ENCODE measurements at regions not wholly inside any gene's neighbourhood (a gene's known extent, or its start where the extent isn't known, plus 50 kb on each side); places are given as distances from the start of the nearest gene placed in this dataset.

DNA sequence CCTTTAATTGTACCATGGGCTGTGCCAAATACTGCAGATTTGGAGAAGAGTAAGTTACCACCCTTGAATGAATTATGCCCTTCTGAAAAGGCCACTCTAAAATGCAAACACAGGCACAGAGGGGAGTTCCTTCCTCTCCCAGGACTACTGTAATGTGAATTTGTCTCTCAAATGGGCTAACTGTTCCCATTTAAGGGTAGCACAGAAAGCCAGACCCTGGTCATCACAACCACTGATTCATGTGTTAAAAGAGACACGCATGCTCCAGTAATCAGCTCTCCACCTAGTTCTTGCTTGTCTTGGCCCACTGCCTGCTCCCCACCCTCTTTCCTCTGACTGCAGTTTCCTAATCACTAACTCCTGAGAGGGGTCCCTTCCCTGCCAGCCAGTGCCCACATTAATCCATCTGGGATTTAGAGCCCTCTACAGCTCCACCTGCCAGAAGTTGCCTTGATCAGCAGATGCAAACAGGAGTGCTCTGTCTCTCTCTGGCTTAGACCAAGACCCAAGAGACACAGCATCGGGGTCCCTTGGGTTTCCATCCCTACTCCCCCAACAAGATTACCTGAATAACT, 382.4 kb downstream of the TMEM167A start:
- ATAC-seq = no peak
- intact Hi-C loops (cut with DNase I) = no loop called here

DNA sequence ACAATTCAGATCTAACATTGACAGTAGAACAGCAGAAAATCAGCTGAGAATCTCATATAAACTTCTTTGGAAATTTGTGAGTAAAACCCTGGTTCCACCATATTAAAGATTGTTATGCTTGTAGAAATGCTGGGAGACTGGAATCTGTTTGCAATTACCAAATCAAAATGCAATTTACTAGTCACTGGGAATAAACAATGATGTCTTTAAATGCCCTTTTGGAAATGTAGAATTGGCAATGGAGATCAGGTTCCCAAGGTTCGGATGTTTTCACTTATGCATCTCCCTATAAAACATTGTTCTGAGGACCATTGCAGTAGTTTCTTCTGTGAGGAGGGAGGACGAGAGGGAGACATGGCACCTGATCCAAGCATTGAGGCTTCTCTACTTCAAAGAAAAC, 384.4 kb downstream of the TMEM167A start:
- TF ChIP-seq, protein P1, sequence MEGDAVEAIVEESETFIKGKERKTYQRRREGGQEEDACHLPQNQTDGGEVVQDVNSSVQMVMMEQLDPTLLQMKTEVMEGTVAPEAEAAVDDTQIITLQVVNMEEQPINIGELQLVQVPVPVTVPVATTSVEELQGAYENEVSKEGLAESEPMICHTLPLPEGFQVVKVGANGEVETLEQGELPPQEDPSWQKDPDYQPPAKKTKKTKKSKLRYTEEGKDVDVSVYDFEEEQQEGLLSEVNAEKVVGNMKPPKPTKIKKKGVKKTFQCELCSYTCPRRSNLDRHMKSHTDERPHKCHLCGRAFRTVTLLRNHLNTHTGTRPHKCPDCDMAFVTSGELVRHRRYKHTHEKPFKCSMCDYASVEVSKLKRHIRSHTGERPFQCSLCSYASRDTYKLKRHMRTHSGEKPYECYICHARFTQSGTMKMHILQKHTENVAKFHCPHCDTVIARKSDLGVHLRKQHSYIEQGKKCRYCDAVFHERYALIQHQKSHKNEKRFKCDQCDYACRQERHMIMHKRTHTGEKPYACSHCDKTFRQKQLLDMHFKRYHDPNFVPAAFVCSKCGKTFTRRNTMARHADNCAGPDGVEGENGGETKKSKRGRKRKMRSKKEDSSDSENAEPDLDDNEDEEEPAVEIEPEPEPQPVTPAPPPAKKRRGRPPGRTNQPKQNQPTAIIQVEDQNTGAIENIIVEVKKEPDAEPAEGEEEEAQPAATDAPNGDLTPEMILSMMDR (IDR thresholded peaks at IDR 0.05) = no peak

More for the DNA sequence above, 382.4 kb downstream of the TMEM167A start:
- no peak overlapping the region for H3K4me3 ChIP-seq
- H3K27me3 ChIP-seq = no peaks in the 10 kb centered on the region
- no peaks in the 10 kb centered on the region for H3K36me3 ChIP-seq
- no peak for DNase-seq
- TF ChIP-seq, protein P1 (IDR thresholded peaks at IDR 0.05) = no peak
- no peaks in the 10 kb centered on the region for H3K9me3 ChIP-seq
- no peaks in the 10 kb centered on the region for H3K4me1 ChIP-seq
- H3K27ac ChIP-seq = no peak overlapping the region

DNA sequence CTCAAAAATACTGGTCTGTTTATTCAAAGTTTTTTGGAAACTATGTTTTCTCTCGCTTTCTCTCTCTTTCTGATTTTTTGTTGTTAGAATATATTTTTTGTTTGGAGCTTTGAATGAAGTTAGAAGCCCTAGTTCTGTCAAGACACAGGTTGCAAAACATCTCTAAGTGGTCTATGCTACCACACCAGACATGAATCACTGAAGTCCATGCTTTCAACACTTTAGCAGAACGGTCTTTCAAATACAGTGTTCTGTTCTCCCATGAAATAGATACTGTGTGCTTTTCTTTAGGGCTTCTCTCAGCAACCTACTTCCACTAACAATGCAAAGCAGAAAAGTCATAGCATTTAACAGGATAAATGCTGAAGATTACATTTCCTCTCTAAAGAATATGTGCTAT, 392.5 kb downstream of the TMEM167A start:
- TF ChIP-seq, protein P1 (IDR thresholded peaks at IDR 0.05) = no peak
- DNase-seq (no peak), ATAC-seq (no peak)
- no peak overlapping the region for H3K27ac ChIP-seq
- H3K9me3 ChIP-seq = no peaks in the 10 kb centered on the region
- H3K27me3 ChIP-seq = no peaks in the 10 kb centered on the region
- no peaks in the 10 kb centered on the region for H3K36me3 ChIP-seq
- no peaks in the 10 kb centered on the region for H3K4me1 ChIP-seq
- no peak overlapping the region for H3K4me3 ChIP-seq
- intact Hi-C loops (cut with DNase I) = no loop called here

More for the DNA sequence above, 384.4 kb downstream of the TMEM167A start:
- Histone ChIP-seq H3K9me3 (no peaks in the 10 kb centered on the region), H3K27me3 (no peaks in the 10 kb centered on the region), H3K36me3 (no peaks in the 10 kb centered on the region), H3K4me1 (no peaks in the 10 kb centered on the region), H3K4me3 (no peak overlapping the region), H3K27ac (no peak overlapping the region)
- DNase-seq (no peak), ATAC-seq (no peak)
- intact Hi-C loops (cut with DNase I) = no loop called here

DNA sequence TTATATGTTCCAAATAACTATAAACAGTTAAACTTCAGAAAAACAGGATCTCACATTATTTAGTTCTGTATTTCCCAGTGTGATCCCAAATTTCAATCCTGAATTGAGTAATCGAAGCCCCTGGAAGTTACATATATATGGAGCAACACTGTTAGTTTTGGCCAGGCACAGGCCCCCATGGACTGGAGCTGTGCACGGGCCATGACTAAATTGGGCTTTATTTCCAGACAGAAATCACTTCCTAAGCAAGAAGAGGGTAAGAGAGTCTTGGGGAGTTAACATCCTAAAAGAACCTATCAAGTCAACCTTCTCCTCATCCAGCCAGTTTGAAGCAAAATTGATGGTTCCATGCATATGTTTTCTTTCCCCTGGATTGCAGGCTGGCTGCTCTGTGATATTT, 393.0 kb downstream of the TMEM167A start:
- Histone ChIP-seq H3K36me3 (no peaks in the 10 kb centered on the region), H3K4me1 (no peaks in the 10 kb centered on the region), H3K27ac (no peak overlapping the region), H3K9me3 (no peaks in the 10 kb centered on the region), H3K27me3 (no peaks in the 10 kb centered on the region), H3K4me3 (no peak overlapping the region)
- ATAC-seq (no peak), DNase-seq (no peak)
- TF ChIP-seq, protein P1 (IDR thresholded peaks at IDR 0.05) = no peak
- intact Hi-C loops (cut with DNase I) = no loop called here

DNA sequence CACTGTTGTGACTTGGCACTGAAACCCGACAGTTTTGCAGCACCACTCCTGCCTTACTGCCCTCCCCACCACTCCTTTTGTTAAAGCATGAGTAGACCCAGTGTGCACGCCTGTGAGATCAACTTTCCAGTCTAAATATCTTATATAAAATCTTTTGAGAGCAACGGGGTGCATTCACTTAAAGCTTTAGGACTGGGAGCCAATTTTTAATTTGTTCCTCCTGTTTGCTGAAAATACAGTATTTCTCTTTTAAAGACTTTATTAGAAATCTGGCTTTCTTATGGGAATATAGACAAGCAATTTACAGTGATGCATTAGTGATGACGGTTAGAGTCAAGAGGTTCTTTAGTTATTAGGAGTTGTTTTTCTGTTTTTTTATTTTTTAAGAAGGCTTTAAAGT, 397.5 kb downstream of the TMEM167A start:
- Histone ChIP-seq H3K36me3 (no peaks in the 10 kb centered on the region), H3K9me3 (no peaks in the 10 kb centered on the region), H3K4me1 (no peaks in the 10 kb centered on the region), H3K27ac (no peak overlapping the region), H3K4me3 (no peak overlapping the region), H3K27me3 (no peaks in the 10 kb centered on the region)
- ATAC-seq (no peak), DNase-seq (no peak)
- TF ChIP-seq, protein P1 (IDR thresholded peaks at IDR 0.05) = no peak
- intact Hi-C loops (cut with DNase I) = no loop called here
